ENCODE measurements at regions not wholly inside any gene's neighbourhood (a gene's known extent, or its start where the extent isn't known, plus 50 kb on each side); places are given as distances from the start of the nearest gene placed in this dataset.

DNA sequence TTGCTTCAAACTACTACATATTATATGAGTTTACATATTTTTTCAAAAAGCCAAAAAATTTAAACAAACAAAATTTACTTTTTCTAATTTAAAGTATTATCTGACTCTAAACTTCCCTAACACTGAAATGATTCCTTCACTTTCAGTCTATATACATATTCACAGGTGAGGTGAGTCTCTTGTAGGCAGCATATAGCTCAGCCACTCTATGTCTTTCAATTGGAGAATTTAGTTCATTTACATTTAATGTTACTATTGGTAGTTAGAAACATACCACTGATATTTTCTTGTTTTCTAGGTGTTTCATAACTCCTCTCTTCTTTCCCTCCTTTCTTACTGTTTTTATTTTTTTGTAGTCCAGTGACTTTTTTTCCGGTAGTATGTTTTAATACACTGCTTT lies 387.1 kb downstream of the MRPL39 start:
- ChIA-PET POLR2A (ENCODE audit: low non-redundant PET) (no interaction called here), CTCF (no interaction called here)
- DNase-seq (ENCODE audit: low spot score): no peak
- H3K27ac ChIP-seq: no peak overlapping the region
- TF ChIP-seq CTCF (conservative IDR thresholded peaks at IDR 0.05; ENCODE audit: low read depth): no peak

- no peak overlapping the region for H3K27ac ChIP-seq
- ChIA-PET CTCF (no interaction called here), POLR2A (ENCODE audit: low non-redundant PET) (no interaction called here)
- no peak for TF ChIP-seq CTCF (conservative IDR thresholded peaks at IDR 0.05; ENCODE audit: low read depth)
- DNase-seq (ENCODE audit: low spot score): no peak
Measured at GRCh38 chr21:25215698-25216384, 391.4 kb downstream of the MRPL39 start.

- TF ChIP-seq CTCF (conservative IDR thresholded peaks at IDR 0.05; ENCODE audit: low read depth): no peak
- no peak for DNase-seq (ENCODE audit: low spot score)
- POLR2A ChIA-PET (ENCODE audit: low non-redundant PET): no interaction called here
- CTCF ChIA-PET: no interaction called here
- no peak overlapping the region for H3K27ac ChIP-seq
Measured at GRCh38 chr21:25214676-25215075, 392.6 kb downstream of the MRPL39 start.

DNA sequence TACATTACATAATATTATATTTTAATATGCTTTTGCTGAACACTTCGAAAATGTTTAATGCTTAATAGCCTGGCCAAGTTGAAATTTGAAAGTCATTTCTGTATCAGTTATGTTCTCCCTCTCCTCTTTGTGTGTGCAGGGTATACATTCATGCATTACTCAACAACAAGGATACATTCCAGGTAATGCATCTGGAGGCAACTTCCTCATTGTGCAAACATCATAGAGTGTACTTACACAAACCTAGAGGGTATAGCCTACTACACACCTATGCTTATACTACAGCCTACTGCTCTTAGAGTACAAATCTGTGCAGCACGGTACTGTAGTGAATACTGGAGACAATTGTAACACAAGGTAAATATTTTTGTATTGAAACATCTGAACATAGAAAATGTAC lies 407.3 kb downstream of the MRPL39 start:
- CTCF ChIA-PET: no interaction called here
- no peak overlapping the region for H3K27ac ChIP-seq
- no peak for TF ChIP-seq CTCF (conservative IDR thresholded peaks at IDR 0.05; ENCODE audit: low read depth)
- no peak for DNase-seq (ENCODE audit: low spot score)
- POLR2A ChIA-PET (ENCODE audit: low non-redundant PET): no interaction called here

DNA sequence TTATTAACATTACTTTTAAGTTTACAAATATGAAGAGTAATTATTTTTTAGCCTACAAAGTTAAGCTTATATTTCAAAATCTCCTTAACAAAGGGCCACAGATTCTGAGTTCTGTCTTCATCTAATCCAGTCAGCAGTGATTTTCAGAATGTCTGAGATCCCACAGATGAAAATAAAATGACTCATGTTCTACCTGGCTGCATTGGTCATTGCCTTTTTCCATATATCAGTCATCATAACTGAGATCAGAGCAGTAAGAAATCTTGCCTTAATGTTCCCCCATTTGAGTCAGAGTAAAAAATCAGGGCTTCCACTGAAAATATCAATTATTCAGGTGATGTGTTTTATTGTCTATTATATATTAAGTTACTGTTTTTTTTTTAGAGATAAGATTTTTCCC lies 416.1 kb downstream of the MRPL39 start:
- ChIA-PET POLR2A (ENCODE audit: low non-redundant PET) (no interaction called here), CTCF (interaction anchor here (0.7 kb wide), 1 partner anchor 602 kb away, joined by 4 read pairs; no protein-coding TSS in a partner anchor)
- no peak overlapping the region for H3K27ac ChIP-seq
- TF ChIP-seq CTCF (conservative IDR thresholded peaks at IDR 0.05; ENCODE audit: low read depth): no peak
- no peak for DNase-seq (ENCODE audit: low spot score)

DNA sequence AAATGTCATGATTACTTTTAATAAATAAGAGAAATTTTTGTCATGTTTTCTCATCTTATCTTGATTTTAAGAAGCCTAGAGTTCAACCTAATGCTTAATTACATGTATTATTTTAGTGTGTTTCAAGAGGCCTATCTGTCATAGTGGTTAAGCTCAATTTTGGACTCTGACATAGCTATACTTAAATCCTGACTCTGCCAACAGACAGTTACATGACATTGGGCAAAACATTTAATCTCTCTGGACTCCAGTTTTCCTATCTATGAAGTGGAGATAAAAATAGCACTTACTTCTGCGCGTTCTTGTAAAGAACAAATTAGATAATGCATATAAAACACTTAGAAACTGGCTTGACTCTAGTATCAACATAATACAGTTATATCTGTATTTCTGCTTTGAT lies 417.8 kb downstream of the MRPL39 start:
- CTCF ChIA-PET: interaction anchor here (0.6 kb wide), 1 partner anchor 47 kb away, joined by 3 read pairs; no protein-coding TSS in a partner anchor

More for the DNA sequence above, 417.8 kb downstream of the MRPL39 start:
- no peak for DNase-seq (ENCODE audit: low spot score)
- POLR2A ChIA-PET (ENCODE audit: low non-redundant PET): no interaction called here
- H3K27ac ChIP-seq: no peak overlapping the region
- no peak for TF ChIP-seq CTCF (conservative IDR thresholded peaks at IDR 0.05; ENCODE audit: low read depth)

All from RWPE1 (cell line).